ENCODE measurements at regions not wholly inside any gene's neighbourhood (a gene's known extent, or its start where the extent isn't known, plus 50 kb on each side); places are given as distances from the start of the nearest gene placed in this dataset.

DNA sequence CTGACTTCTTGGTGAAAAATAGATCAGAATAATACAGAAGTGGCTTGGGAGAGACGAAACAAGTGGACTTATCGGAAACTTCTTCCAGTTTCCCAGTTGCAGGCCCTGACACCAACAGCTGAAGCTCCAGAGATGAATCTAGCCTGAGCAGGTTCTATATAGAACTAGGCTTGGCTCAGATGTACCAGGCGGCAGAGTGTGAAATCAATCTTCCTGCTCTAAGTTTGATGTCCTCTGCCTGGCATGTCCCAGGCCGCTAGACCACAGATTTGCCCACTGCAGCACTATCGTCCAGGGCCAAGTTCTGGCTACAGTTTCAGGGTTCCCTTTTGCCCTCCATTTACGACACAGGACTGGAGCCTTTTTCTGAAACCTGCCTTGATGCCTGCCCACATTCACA, 91.3 kb upstream of the PLEKHA5 start:
- Histone ChIP-seq H3K9ac (ENCODE audit: low read depth in 1 of 2, low read length in 2 of 2) (no peak overlapping the region), H3K4me3 (ENCODE audit: low read depth in 1 of 3, low read length in 3 of 3) (no peak overlapping the region), H3K4me1 (ENCODE audit: control insufficient read depth in 4 of 4, insufficient read depth in 4 of 4, low read length in 3 of 4) (no peaks in the 10 kb centered on the region), H3K36me3 (ENCODE audit: control insufficient read depth in 4 of 4, insufficient read depth in 3 of 4, low read depth in 1 of 4, low read length in 3 of 4) (no peaks in the 10 kb centered on the region), H3K27me3 (ENCODE audit: control insufficient read depth in 4 of 4, insufficient read depth in 4 of 4, low read length in 3 of 4) (no peaks in the 10 kb centered on the region), H3K9me3 (ENCODE audit: control insufficient read depth in 4 of 4, low read length in 3 of 4) (no peaks in the 10 kb centered on the region), H3K27ac (ENCODE audit: low read depth in 1 of 2, low read length in 2 of 2) (no peak overlapping the region)
- DNase-seq (ENCODE audit: low spot score), result no peak
- TF ChIP-seq JUND (IDR thresholded peaks at IDR 0.05) (no peak), RXRA (IDR thresholded peaks at IDR 0.05) (no peak), SP1 (IDR thresholded peaks at IDR 0.05) (no peak), EGR1 (IDR thresholded peaks at IDR 0.05; ENCODE audit: low read depth in 2 of 2) (no peak), YY1 (IDR thresholded peaks at IDR 0.05) (no peak), FOXA1 (IDR thresholded peaks at IDR 0.05) (no peak), HNF4A (conservative IDR thresholded peaks at IDR 0.05) (no peak), TAF1 (conservative IDR thresholded peaks at IDR 0.05) (no peak), HNF4G (IDR thresholded peaks at IDR 0.05) (no peak), GABPA (IDR thresholded peaks at IDR 0.05 in 1 of 2, conservative IDR thresholded peaks at IDR 0.05 in 1 of 2) (no peak)
- TF ChIP-seq, protein P1, sequence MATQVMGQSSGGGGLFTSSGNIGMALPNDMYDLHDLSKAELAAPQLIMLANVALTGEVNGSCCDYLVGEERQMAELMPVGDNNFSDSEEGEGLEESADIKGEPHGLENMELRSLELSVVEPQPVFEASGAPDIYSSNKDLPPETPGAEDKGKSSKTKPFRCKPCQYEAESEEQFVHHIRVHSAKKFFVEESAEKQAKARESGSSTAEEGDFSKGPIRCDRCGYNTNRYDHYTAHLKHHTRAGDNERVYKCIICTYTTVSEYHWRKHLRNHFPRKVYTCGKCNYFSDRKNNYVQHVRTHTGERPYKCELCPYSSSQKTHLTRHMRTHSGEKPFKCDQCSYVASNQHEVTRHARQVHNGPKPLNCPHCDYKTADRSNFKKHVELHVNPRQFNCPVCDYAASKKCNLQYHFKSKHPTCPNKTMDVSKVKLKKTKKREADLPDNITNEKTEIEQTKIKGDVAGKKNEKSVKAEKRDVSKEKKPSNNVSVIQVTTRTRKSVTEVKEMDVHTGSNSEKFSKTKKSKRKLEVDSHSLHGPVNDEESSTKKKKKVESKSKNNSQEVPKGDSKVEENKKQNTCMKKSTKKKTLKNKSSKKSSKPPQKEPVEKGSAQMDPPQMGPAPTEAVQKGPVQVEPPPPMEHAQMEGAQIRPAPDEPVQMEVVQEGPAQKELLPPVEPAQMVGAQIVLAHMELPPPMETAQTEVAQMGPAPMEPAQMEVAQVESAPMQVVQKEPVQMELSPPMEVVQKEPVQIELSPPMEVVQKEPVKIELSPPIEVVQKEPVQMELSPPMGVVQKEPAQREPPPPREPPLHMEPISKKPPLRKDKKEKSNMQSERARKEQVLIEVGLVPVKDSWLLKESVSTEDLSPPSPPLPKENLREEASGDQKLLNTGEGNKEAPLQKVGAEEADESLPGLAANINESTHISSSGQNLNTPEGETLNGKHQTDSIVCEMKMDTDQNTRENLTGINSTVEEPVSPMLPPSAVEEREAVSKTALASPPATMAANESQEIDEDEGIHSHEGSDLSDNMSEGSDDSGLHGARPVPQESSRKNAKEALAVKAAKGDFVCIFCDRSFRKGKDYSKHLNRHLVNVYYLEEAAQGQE (IDR thresholded peaks at IDR 0.05), result no peak
- TF ChIP-seq, protein P2, sequence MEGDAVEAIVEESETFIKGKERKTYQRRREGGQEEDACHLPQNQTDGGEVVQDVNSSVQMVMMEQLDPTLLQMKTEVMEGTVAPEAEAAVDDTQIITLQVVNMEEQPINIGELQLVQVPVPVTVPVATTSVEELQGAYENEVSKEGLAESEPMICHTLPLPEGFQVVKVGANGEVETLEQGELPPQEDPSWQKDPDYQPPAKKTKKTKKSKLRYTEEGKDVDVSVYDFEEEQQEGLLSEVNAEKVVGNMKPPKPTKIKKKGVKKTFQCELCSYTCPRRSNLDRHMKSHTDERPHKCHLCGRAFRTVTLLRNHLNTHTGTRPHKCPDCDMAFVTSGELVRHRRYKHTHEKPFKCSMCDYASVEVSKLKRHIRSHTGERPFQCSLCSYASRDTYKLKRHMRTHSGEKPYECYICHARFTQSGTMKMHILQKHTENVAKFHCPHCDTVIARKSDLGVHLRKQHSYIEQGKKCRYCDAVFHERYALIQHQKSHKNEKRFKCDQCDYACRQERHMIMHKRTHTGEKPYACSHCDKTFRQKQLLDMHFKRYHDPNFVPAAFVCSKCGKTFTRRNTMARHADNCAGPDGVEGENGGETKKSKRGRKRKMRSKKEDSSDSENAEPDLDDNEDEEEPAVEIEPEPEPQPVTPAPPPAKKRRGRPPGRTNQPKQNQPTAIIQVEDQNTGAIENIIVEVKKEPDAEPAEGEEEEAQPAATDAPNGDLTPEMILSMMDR (IDR thresholded peaks at IDR 0.05; ENCODE audit: low read depth, low read length, missing input control), result no peak
- TF ChIP-seq, protein P3, sequence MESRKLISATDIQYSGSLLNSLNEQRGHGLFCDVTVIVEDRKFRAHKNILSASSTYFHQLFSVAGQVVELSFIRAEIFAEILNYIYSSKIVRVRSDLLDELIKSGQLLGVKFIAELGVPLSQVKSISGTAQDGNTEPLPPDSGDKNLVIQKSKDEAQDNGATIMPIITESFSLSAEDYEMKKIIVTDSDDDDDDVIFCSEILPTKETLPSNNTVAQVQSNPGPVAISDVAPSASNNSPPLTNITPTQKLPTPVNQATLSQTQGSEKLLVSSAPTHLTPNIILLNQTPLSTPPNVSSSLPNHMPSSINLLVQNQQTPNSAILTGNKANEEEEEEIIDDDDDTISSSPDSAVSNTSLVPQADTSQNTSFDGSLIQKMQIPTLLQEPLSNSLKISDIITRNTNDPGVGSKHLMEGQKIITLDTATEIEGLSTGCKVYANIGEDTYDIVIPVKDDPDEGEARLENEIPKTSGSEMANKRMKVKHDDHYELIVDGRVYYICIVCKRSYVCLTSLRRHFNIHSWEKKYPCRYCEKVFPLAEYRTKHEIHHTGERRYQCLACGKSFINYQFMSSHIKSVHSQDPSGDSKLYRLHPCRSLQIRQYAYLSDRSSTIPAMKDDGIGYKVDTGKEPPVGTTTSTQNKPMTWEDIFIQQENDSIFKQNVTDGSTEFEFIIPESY (IDR thresholded peaks at IDR 0.05), result no peak
- TF ChIP-seq, protein P4, sequence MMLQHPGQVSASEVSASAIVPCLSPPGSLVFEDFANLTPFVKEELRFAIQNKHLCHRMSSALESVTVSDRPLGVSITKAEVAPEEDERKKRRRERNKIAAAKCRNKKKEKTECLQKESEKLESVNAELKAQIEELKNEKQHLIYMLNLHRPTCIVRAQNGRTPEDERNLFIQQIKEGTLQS (IDR thresholded peaks at IDR 0.05), result no peak
- 81% methylated on average over 6 of the region's 6 CpGs for WGBS

DNA sequence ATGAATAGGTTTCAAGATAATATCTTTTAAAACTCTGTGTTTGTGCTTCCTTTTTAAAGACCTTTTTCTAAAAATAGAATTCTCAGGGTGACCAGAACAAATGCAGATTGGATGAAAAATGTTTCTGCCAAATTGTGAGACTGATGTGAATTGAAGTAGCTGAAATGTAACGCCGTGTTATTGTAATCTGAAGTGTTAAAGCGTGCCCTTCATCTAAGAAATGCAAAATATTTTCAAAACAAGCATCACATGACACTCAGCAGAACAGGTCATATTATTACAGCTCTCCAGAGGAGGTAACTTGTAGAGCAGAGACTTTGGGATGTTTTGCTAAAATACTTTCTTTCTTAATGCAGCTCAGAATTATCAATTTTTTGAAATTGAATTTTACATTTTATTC, 90.0 kb upstream of the PLEKHA5 start:
- no peak overlapping the region for H3K4me3 ChIP-seq (ENCODE audit: low read depth in 1 of 3, low read length in 3 of 3)
- DNase-seq (ENCODE audit: low spot score), result no peak
- no peaks in the 10 kb centered on the region for H3K36me3 ChIP-seq (ENCODE audit: control insufficient read depth in 4 of 4, insufficient read depth in 3 of 4, low read depth in 1 of 4, low read length in 3 of 4)
- H3K4me1 ChIP-seq (ENCODE audit: control insufficient read depth in 4 of 4, insufficient read depth in 4 of 4, low read length in 3 of 4), result no peaks in the 10 kb centered on the region
- H3K27ac ChIP-seq (ENCODE audit: low read depth in 1 of 2, low read length in 2 of 2), result no peak overlapping the region
- no peak overlapping the region for H3K9ac ChIP-seq (ENCODE audit: low read depth in 1 of 2, low read length in 2 of 2)
- no peaks in the 10 kb centered on the region for H3K27me3 ChIP-seq (ENCODE audit: control insufficient read depth in 4 of 4, insufficient read depth in 4 of 4, low read length in 3 of 4)
- TF ChIP-seq, protein P3 (IDR thresholded peaks at IDR 0.05), result no peak
- no peak for TF ChIP-seq FOXA1 (IDR thresholded peaks at IDR 0.05)
- TF ChIP-seq, protein P1 (IDR thresholded peaks at IDR 0.05), result no peak
- TF ChIP-seq NR2F2 (IDR thresholded peaks at IDR 0.05), result no peak
- TF ChIP-seq, protein P4 (IDR thresholded peaks at IDR 0.05), result no peak
- no peak for TF ChIP-seq SP1 (IDR thresholded peaks at IDR 0.05)
- TF ChIP-seq JUND (IDR thresholded peaks at IDR 0.05), result no peak
- 80% methylated on average over 3 of the region's 3 CpGs for WGBS
- no peaks in the 10 kb centered on the region for H3K9me3 ChIP-seq (ENCODE audit: control insufficient read depth in 4 of 4, low read length in 3 of 4)

All from liver (tissue), 8 donors.